H1 (cell line): ENCODE measurements at regions not wholly inside any gene's neighbourhood (a gene's known extent, or its start where the extent isn't known, plus 50 kb on each side); places are given as distances from the start of the nearest gene placed in this dataset.

ENCODE experiments used
- CTCF ChIA-PET: fragments of 300-600 bp; sonication (Branson Sonifier 250); formaldehyde crosslinking; loops from one replicate; lab custom pipeline; 2021; ENCODE audit not compliant: partially characterized antibody; lab: Charles Lee
- POLR2A ChIA-PET: fragments of 300-600 bp; sonication (Branson Sonifier 250); formaldehyde crosslinking; loops from one replicate; lab custom pipeline; 2021; ENCODE audit warnings: inconsistent platforms; ENCODE audit not compliant: partially characterized antibody; lab: Charles Lee
- DNase-seq, 2 experiments: peaks; one replicate each; pipeline versions ENCODE4 v3.0.0 to v3.0.0-alpha.2; 2010 to 2022; ENCODE audit warnings: low spot score in 2 of 2, low read depth in 1 of 2, mixed read lengths in 1 of 2
- FAIRE-seq: peaks from 2 replicates; lab custom pipeline; 2011; peaks lifted over from hg19 to GRCh38; lab: Jason Lieb, UNC
- H2AFZ ChIP-seq: 2 replicates; pipeline ENCODE4 v1.8.1; 2012; ENCODE audit warnings: low read length, inconsistent platforms
- H2AK5ac ChIP-seq: 2 replicates; pipeline ENCODE4 v1.6.1; 2013; ENCODE audit warnings: low read depth, low read length
- H2BK120ac ChIP-seq: replicated peaks from 2 replicates; pipeline ENCODE3; 2013; ENCODE audit warnings: low read depth, low read length, inconsistent platforms
- H2BK12ac ChIP-seq: 2 replicates; pipeline ENCODE4 v1.6.1; 2013; ENCODE audit warnings: low read depth, low read length
- H2BK15ac ChIP-seq: 2 replicates; pipeline ENCODE4 v1.6.1; 2013; ENCODE audit warnings: low read length
- H2BK20ac ChIP-seq: 2 replicates; pipeline ENCODE4 v1.6.1; 2013; ENCODE audit warnings: low read length
- H2BK5ac ChIP-seq: 2 replicates; pipeline ENCODE4 v1.6.1; 2013; ENCODE audit warnings: low read depth, low read length
- H3K14ac ChIP-seq: 2 replicates; pipeline ENCODE4 v1.6.1; 2013; ENCODE audit warnings: inconsistent platforms; ENCODE audit not compliant: insufficient read length
- H3K18ac ChIP-seq: 2 replicates; pipeline ENCODE4 v1.6.1; 2013; ENCODE audit warnings: low read length; ENCODE audit errors: extremely low read depth
- H3K23ac ChIP-seq: 2 replicates; pipeline ENCODE4 v1.6.1; 2013; ENCODE audit warnings: inconsistent platforms; ENCODE audit not compliant: insufficient read length
- H3K23me2 ChIP-seq: 2 replicates; pipeline ENCODE4 v1.6.1; 2013; ENCODE audit warnings: low read depth, low read length
- H3K27ac ChIP-seq: 2 replicates; pipeline ENCODE4 v1.6.1; 2011; ENCODE audit warnings: low read depth, low read length, inconsistent platforms
- H3K27me3 ChIP-seq, 4 experiments: replicated peaks in 1 of 4; 1 replicate in 1 of 4; 2 replicates in 3 of 4; pipeline versions ENCODE4 v1.6.1 to v1.8.1; 2011 to 2013; ENCODE audit warnings: low read length in 3 of 4, mild to moderate bottlenecking in 3 of 4, inconsistent platforms in 2 of 4, mixed read lengths in 2 of 4, moderate library complexity in 1 of 4; ENCODE audit not compliant: control insufficient read depth in 3 of 4, insufficient read depth in 3 of 4; ENCODE audit errors: extremely low read depth in 1 of 4
- H3K36me3 ChIP-seq, 4 experiments: 2 replicates each; pipeline versions ENCODE4 v1.6.1 to v1.8.1; 2011 to 2013; ENCODE audit warnings: mild to moderate bottlenecking in 4 of 4, low read length in 3 of 4, moderate library complexity in 2 of 4, control low read depth in 1 of 4, inconsistent platforms in 1 of 4; ENCODE audit not compliant: insufficient read depth in 4 of 4, control insufficient read depth in 2 of 4
- H3K4ac ChIP-seq: replicated peaks from 2 replicates; pipeline ENCODE3; 2013; ENCODE audit warnings: low read length, low read depth, mixed read lengths, inconsistent platforms; ENCODE audit not compliant: insufficient read length
- H3K4me1 ChIP-seq, 4 experiments: replicated peaks in 1 of 4; 1 replicate in 1 of 4; 2 replicates in 3 of 4; pipeline versions ENCODE4 v1.6.1 to v1.8.1; 2011 to 2013; ENCODE audit warnings: low read length in 3 of 4, inconsistent platforms in 2 of 4, mixed read lengths in 1 of 4; ENCODE audit not compliant: insufficient read depth in 4 of 4, control insufficient read depth in 3 of 4
- H3K4me2 ChIP-seq, 2 experiments: 2 replicates each; pipeline versions ENCODE4 v1.6.1 to v1.8.1; 2011 to 2013; ENCODE audit warnings: low read depth in 2 of 2, low read length in 2 of 2, control low read depth in 1 of 2, inconsistent platforms in 1 of 2, mild to moderate bottlenecking in 1 of 2; ENCODE audit not compliant: insufficient read depth in 1 of 2
- H3K4me3 ChIP-seq, 4 experiments: fragments of 200-600, 300-600 bp in 1 of 4; sonication (generic), shearing (Covaris generic), sonication (Bioruptor Twin) in 1 of 4; 2 replicates each; pipeline versions ENCODE4 v1.5.1 to v1.8.1; 2011 to 2016; ENCODE audit warnings: low read length in 4 of 4, low read depth in 3 of 4, control low read depth in 2 of 4, inconsistent platforms in 2 of 4, mild to moderate bottlenecking in 2 of 4, mixed read lengths in 1 of 4, moderate library complexity in 1 of 4; ENCODE audit not compliant: insufficient read depth in 2 of 4; ENCODE audit errors: extremely low read depth in 1 of 4
- H3K56ac ChIP-seq: replicated peaks from 2 replicates; pipeline ENCODE3; 2013; ENCODE audit warnings: low read depth, mild to moderate bottlenecking, mixed read lengths, low read length, inconsistent platforms; ENCODE audit not compliant: insufficient read length
- H3K79me1 ChIP-seq: 2 replicates; pipeline ENCODE4 v1.6.1; 2013; ENCODE audit warnings: low read depth, low read length, control low read depth
- H3K79me2 ChIP-seq, 2 experiments: 2 replicates each; pipeline versions ENCODE4 v1.6.1 to v1.8.1; 2012 to 2013; ENCODE audit warnings: low read length in 2 of 2, mild to moderate bottlenecking in 2 of 2, inconsistent platforms in 1 of 2; ENCODE audit not compliant: insufficient read depth in 2 of 2, control insufficient read depth in 1 of 2
- H3K9ac ChIP-seq, 4 experiments: replicated peaks in 1 of 4; 1 replicate in 1 of 4; 2 replicates in 3 of 4; pipeline versions ENCODE4 v1.6.1 to v1.8.1; 2011 to 2013; ENCODE audit warnings: low read depth in 3 of 4, low read length in 3 of 4, control low read depth in 2 of 4, mild to moderate bottlenecking in 2 of 4, moderate library complexity in 2 of 4, inconsistent platforms in 1 of 4; ENCODE audit errors: extremely low read depth in 1 of 4
- H3K9me3 ChIP-seq, 2 experiments: 2 replicates each; pipeline versions ENCODE4 v1.6.1 to v1.8.1; 2012 to 2013; ENCODE audit warnings: mild to moderate bottlenecking in 2 of 2, moderate library complexity in 2 of 2, control low read depth in 1 of 2, inconsistent platforms in 1 of 2, low read depth in 1 of 2, low read length in 1 of 2, mixed read lengths in 1 of 2; ENCODE audit not compliant: insufficient read depth in 2 of 2
- H4K20me1 ChIP-seq, 2 experiments: replicated peaks in 1 of 2; 2 replicates each; pipeline versions ENCODE3 to v1.8.1; 2011 to 2013; ENCODE audit warnings: inconsistent platforms in 2 of 2, low read length in 2 of 2, mild to moderate bottlenecking in 1 of 2; ENCODE audit not compliant: insufficient read depth in 2 of 2, control insufficient read depth in 1 of 2
- H4K5ac ChIP-seq: 2 replicates; pipeline ENCODE4 v1.6.1; 2013; ENCODE audit warnings: low read length, low read depth, mixed read lengths, inconsistent platforms; ENCODE audit not compliant: insufficient read length
- H4K8ac ChIP-seq: 2 replicates; pipeline ENCODE4 v1.8.0; 2013; ENCODE audit warnings: mild to moderate bottlenecking, moderate library complexity, low read length, inconsistent platforms; ENCODE audit not compliant: insufficient read depth; ENCODE audit errors: extremely low read depth
- H4K91ac ChIP-seq: replicated peaks from 2 replicates; pipeline ENCODE3; 2013; ENCODE audit warnings: low read length, mixed read lengths, inconsistent platforms; ENCODE audit not compliant: insufficient read length
- BCL11A ChIP-seq, 2 experiments: IDR thresholded peaks; one replicate each; pipeline ENCODE4 v1.6.1; 2011; ENCODE audit warnings: low read depth in 2 of 2, low read length in 2 of 2, mild to moderate bottlenecking in 2 of 2
- CBX5 ChIP-seq: fragments of 300-800, 300-1000 bp; sonication (generic); IDR thresholded peaks from 2 replicates; pipeline ENCODE4 v1.7.1; 2016; ENCODE audit warnings: antibody characterized with exemption, low read length, low read depth
- CBX8 ChIP-seq: fragments of 300-800, 300-1000 bp; sonication (generic); IDR thresholded peaks from 2 replicates; pipeline ENCODE4 v1.7.1; 2016; ENCODE audit warnings: low read depth, low read length, borderline replicate concordance
- CEBPB ChIP-seq: IDR thresholded peaks from 2 replicates; pipeline ENCODE4 v1.6.1; 2012; ENCODE audit warnings: low read depth, low read length
- CTBP2 ChIP-seq: IDR thresholded peaks from 2 replicates; pipeline ENCODE4 v1.7.0; 2011; ENCODE audit warnings: borderline replicate concordance, mild to moderate bottlenecking, moderate library complexity, mixed read lengths, low read length; ENCODE audit not compliant: insufficient read depth, insufficient read length
- EZH2 ChIP-seq: fragments of 200-600 bp; sonication (generic); IDR thresholded peaks from 2 replicates; pipeline ENCODE4 v1.7.1; 2012; ENCODE audit warnings: low read depth, mild to moderate bottlenecking, moderate library complexity, low read length, inconsistent platforms; ENCODE audit not compliant: severe bottlenecking
- KDM1A ChIP-seq: fragments of 200-600, 300-600 bp; sonication (generic); IDR thresholded peaks from 2 replicates; pipeline ENCODE4 v1.7.1; 2016; ENCODE audit warnings: mild to moderate bottlenecking, low read length, borderline replicate concordance
- NANOG ChIP-seq: IDR thresholded peaks from 2 replicates; pipeline ENCODE4 v1.6.1; 2011; ENCODE audit warnings: low read length, low read depth, mild to moderate bottlenecking, inconsistent platforms; ENCODE audit not compliant: insufficient read depth, poor library complexity, severe bottlenecking
- POLR2AphosphoS5 ChIP-seq: IDR thresholded peaks from 2 replicates; pipeline ENCODE4 v1.6.1; 2011; ENCODE audit warnings: low read depth, low read length
- RBBP5 ChIP-seq: IDR thresholded peaks from 2 replicates; pipeline ENCODE4 v1.7.1; 2012; ENCODE audit warnings: low read depth, mild to moderate bottlenecking, inconsistent platforms, low read length, moderate library complexity, borderline replicate concordance
- RNF2 ChIP-seq: fragments of 200-900, 300-1000 bp; sonication (generic); IDR thresholded peaks from 2 replicates; pipeline ENCODE4 v1.7.1; 2016; ENCODE audit warnings: borderline replicate concordance, low read depth, mild to moderate bottlenecking, antibody characterized with exemption, low read length; ENCODE audit not compliant: poor library complexity, severe bottlenecking; ENCODE audit errors: missing control alignments
- TCF12 ChIP-seq: IDR thresholded peaks from 2 replicates; pipeline ENCODE4 v1.6.1; 2011; ENCODE audit warnings: low read depth, mild to moderate bottlenecking, low read length
- TEAD4 ChIP-seq: IDR thresholded peaks from 2 replicates; pipeline ENCODE4 v1.6.1; 2012; ENCODE audit warnings: low read depth, low read length, inconsistent platforms, mixed read lengths
- WGBS, 2 experiments: shearing (Covaris generic) in 1 of 2; methylation state at CpG; one replicate each; pipeline versions ENCODE4 v1.1.6 to v1.1.7; 2013 to 2015; ENCODE audit warnings: low lambda C conversion rate in 2 of 2, mixed read lengths in 2 of 2, inconsistent platforms in 1 of 2, low coverage in 1 of 2, missing lambda C conversion rate in 1 of 2; ENCODE audit not compliant: insufficient replicate concordance in 2 of 2, insufficient coverage in 1 of 2, insufficient read length in 1 of 2; ENCODE audit errors: extremely low coverage in 1 of 2, missing lambda C conversion rate in 1 of 2; 5-methylcytosine and 5-hydroxymethylcytosine counted together
- TF ChIP-seq, protein P1 (sequence below): IDR thresholded peaks from 2 replicates; pipeline ENCODE4 v1.6.1; 2011; ENCODE audit warnings: low read depth, mild to moderate bottlenecking, low read length; ENCODE audit not compliant: insufficient read depth

DNA sequence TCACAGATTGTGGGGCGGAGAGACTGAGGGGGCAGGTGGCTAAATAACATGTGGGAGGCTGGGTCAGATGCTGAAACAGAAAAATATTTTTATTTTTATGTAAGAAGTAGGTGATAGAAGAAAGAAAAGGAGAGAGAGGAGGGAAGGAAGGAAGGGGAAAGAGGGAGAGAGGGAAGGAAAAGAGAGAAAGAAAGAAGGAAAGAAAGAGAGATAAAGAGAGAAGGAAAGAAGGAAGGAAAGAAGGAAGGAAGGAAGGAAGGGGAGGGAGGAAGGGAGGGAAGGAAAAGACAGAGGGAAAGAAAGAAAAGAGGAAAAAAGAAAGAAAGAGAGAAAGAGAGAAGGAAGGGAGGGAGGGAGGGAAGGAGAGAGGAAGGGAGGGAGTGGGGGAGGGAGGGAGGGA lies 224.9 kb downstream of the UQCRFS1 start:
- WGBS, 2 experiments: 93% methylated on average over 1 of the region's 1 CpG; no CpG with 5 or more reads in 1 of the 2 experiments
- no peak overlapping the region for H3K56ac ChIP-seq
- no peak overlapping the region for H3K4me2 ChIP-seq
- H3K9me3 ChIP-seq: no peaks in the 10 kb centered on the region
- H3K27ac ChIP-seq: no peak overlapping the region
- POLR2A ChIA-PET: no interaction called here
- no peaks in the 10 kb centered on the region for H3K36me3 ChIP-seq
- no peaks in the 10 kb centered on the region for H4K20me1 ChIP-seq
- H3K79me1 ChIP-seq: no peaks in the 10 kb centered on the region
- no peak overlapping the region for H2AFZ ChIP-seq
- no peak overlapping the region for H2BK12ac ChIP-seq
- no peak overlapping the region for H3K9ac ChIP-seq
- H3K4me3 ChIP-seq: no peak overlapping the region
- H4K8ac ChIP-seq: no peak overlapping the region
- no peak overlapping the region for H4K5ac ChIP-seq
- peaks cover 0 to 3% (median 0%) of the 10 kb centered on the region in 4 experiments; a peak in 2 of 7 replicates for H3K27me3 ChIP-seq
- H2BK120ac ChIP-seq: no peak overlapping the region
- DNase-seq: no peak
- H3K79me2 ChIP-seq: no peaks in the 10 kb centered on the region
- no peak overlapping the region for H3K18ac ChIP-seq
- no peaks in the 10 kb centered on the region; the same call in 1 of the 2 replicates for H3K23me2 ChIP-seq
- FAIRE-seq: no peak
- no peak overlapping the region for H4K91ac ChIP-seq
- H2BK20ac ChIP-seq: no peak overlapping the region
- no peak overlapping the region for H3K14ac ChIP-seq
- CTCF ChIA-PET: no interaction called here
- H3K23ac ChIP-seq: no peak overlapping the region
- no peak overlapping the region for H2BK5ac ChIP-seq
- no peak overlapping the region for H2AK5ac ChIP-seq
- H3K4me1 ChIP-seq: peaks cover 1 to 13% (median 5%) of the 10 kb centered on the region in 4 experiments; a peak in 5 of 7 replicates
- H2BK15ac ChIP-seq: no peak overlapping the region
- no peak overlapping the region for H3K4ac ChIP-seq
- TF ChIP-seq RNF2 (no peak), CBX5 (no peak), BCL11A (IDR thresholded peaks at IDR 0.05; ENCODE audit: low read depth in 2 of 2, low read length in 2 of 2) (no peak), RBBP5 (no peak), NANOG (no peak), POLR2AphosphoS5 (no peak), TEAD4 (no peak), EZH2 (no peak), TCF12 (no peak), KDM1A (no peak), CTBP2 (no peak), CBX8 (no peak), CEBPB (no peak)
- TF ChIP-seq, protein P1, sequence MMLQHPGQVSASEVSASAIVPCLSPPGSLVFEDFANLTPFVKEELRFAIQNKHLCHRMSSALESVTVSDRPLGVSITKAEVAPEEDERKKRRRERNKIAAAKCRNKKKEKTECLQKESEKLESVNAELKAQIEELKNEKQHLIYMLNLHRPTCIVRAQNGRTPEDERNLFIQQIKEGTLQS: no peak
